ENCODE measurements at regions not wholly inside any gene's neighbourhood (a gene's known extent, or its start where the extent isn't known, plus 50 kb on each side); places are given as distances from the start of the nearest gene placed in this dataset.

- DNase-seq (ENCODE audit: low read depth, low spot score): no peak
Observed at GRCh38 chr2:18198677-18199076, 320.2 kb downstream of the KCNS3 start.

GRCh38 chr2:18194161-18194560 is 315.7 kb downstream of the KCNS3 start:
- DNase-seq (ENCODE audit: low read depth, low spot score): no peak

GRCh38 chr2:18186816-18187613 is 308.5 kb downstream of the KCNS3 start:
- no peak for DNase-seq (ENCODE audit: low read depth, low spot score)

GRCh38 chr2:18182861-18183260 is 304.4 kb downstream of the KCNS3 start:
- no peak for DNase-seq (ENCODE audit: low read depth, low spot score)

GRCh38 chr2:18180912-18181311 is 302.4 kb downstream of the KCNS3 start:
- no peak for DNase-seq (ENCODE audit: low read depth, low spot score)

- DNase-seq (ENCODE audit: low read depth, low spot score): no peak
Observed at GRCh38 chr2:18180031-18180610, 301.7 kb downstream of the KCNS3 start.

GRCh38 chr2:18178736-18179349 is 300.4 kb downstream of the KCNS3 start:
- no peak for DNase-seq (ENCODE audit: low read depth, low spot score)

GRCh38 chr2:18176679-18177215 is 298.3 kb downstream of the KCNS3 start:
- DNase-seq (ENCODE audit: low read depth, low spot score): no peak

GRCh38 chr2:18172607-18173006 is 294.1 kb downstream of the KCNS3 start:
- DNase-seq (ENCODE audit: low read depth, low spot score): no peak

- no peak for DNase-seq (ENCODE audit: low read depth, low spot score)
Observed at GRCh38 chr2:18171191-18172139, 293.0 kb downstream of the KCNS3 start.

GRCh38 chr2:18170642-18171041 is 292.2 kb downstream of the KCNS3 start:
- DNase-seq (ENCODE audit: low read depth, low spot score): no peak

GRCh38 chr2:18169893-18170175 is 291.4 kb downstream of the KCNS3 start:
- DNase-seq (ENCODE audit: low read depth, low spot score): no peak

GRCh38 chr2:18169121-18169892 is 290.8 kb downstream of the KCNS3 start:
- DNase-seq (ENCODE audit: low read depth, low spot score): no peak

- no peak for DNase-seq (ENCODE audit: low read depth, low spot score)
Observed at GRCh38 chr2:18167871-18168270, 289.4 kb downstream of the KCNS3 start.

- no peak for DNase-seq (ENCODE audit: low read depth, low spot score)
Observed at GRCh38 chr2:18161681-18162080, 283.2 kb downstream of the KCNS3 start.

GRCh38 chr2:18159896-18160295 is 281.4 kb downstream of the KCNS3 start:
- DNase-seq (ENCODE audit: low read depth, low spot score): no peak

- DNase-seq (ENCODE audit: low read depth, low spot score): no peak
Observed at GRCh38 chr2:18156421-18156820, 278.0 kb downstream of the KCNS3 start.

- DNase-seq (ENCODE audit: low read depth, low spot score): no peak
Observed at GRCh38 chr2:18156002-18156401, 277.5 kb downstream of the KCNS3 start.

GRCh38 chr2:18154812-18155211 is 276.3 kb downstream of the KCNS3 start:
- no peak for DNase-seq (ENCODE audit: low read depth, low spot score)

GRCh38 chr2:18154259-18154658 is 275.8 kb downstream of the KCNS3 start:
- DNase-seq (ENCODE audit: low read depth, low spot score): no peak

GRCh38 chr2:18153741-18154140 is 275.3 kb downstream of the KCNS3 start:
- no peak for DNase-seq (ENCODE audit: low read depth, low spot score)

All from activated CD4-positive, CD25-positive, alpha-beta regulatory T cell treated with anti-CD3 and anti-CD28 coated beads, Interleukin-2, amount 50 U/mL, for 16 hours (primary cell).